Natural killer cell (primary cell): ENCODE measurements at regions not wholly inside any gene's neighbourhood (a gene's known extent, or its start where the extent isn't known, plus 50 kb on each side); places are given as distances from the start of the nearest gene placed in this dataset.

Experiments used
- ATAC-seq, 3 donors: fragments of 150-1000 bp in 2 of 3; fragments of 200-7000 bp in 1 of 3; cut with Tn5 transposase; 1 replicate in 1 of 3; 2 replicates in 2 of 3; pipeline ENCODE4 v1.10.0; 2021; ENCODE audit warnings: mild to moderate bottlenecking in 2 of 3, moderate library complexity in 2 of 3
- DNase-seq, 2 donors: peaks; one replicate each; pipeline versions ENCODE4 v3.0.0 to v3.0.0-alpha.2; 2013 to 2021; ENCODE audit warnings: mixed read lengths in 1 of 2
- H3K27ac ChIP-seq: one replicate; pipeline ENCODE4 v1.5.1; 2013; ENCODE audit warnings: mild to moderate bottlenecking, low read length
- H3K27me3 ChIP-seq: one replicate; pipeline ENCODE4 v1.6.1; 2013; ENCODE audit warnings: low read length; ENCODE audit not compliant: control insufficient read depth, insufficient read depth
- H3K36me3 ChIP-seq: one replicate; pipeline ENCODE4 v1.6.1; 2013; ENCODE audit warnings: low read length; ENCODE audit not compliant: control insufficient read depth, insufficient read depth
- H3K4me1 ChIP-seq: one replicate; pipeline ENCODE4 v1.6.1; 2013; ENCODE audit warnings: low read length; ENCODE audit not compliant: control insufficient read depth, insufficient read depth
- H3K4me3 ChIP-seq: one replicate; pipeline ENCODE4 v1.5.1; 2013; ENCODE audit warnings: low read length
- H3K9me3 ChIP-seq: one replicate; pipeline ENCODE4 v1.6.1; 2013; ENCODE audit warnings: low read length; ENCODE audit not compliant: control insufficient read depth, insufficient read depth
- H3K27ac Mint-ChIP-seq, 2 donors: one replicate each; pipeline ENCODE4 v1.8.0; 2022; ENCODE audit warnings: mild to moderate bottlenecking in 2 of 2, mixed read lengths in 2 of 2, moderate library complexity in 1 of 2
- H3K27me3 Mint-ChIP-seq, 2 donors: one replicate each; pipeline ENCODE4 v1.8.0; 2022; ENCODE audit warnings: low read depth in 2 of 2, mixed read lengths in 2 of 2
- H3K36me3 Mint-ChIP-seq: one replicate; pipeline ENCODE4 v1.8.0; 2022; ENCODE audit warnings: mixed read lengths
- H3K4me1 Mint-ChIP-seq, 2 donors: one replicate each; pipeline ENCODE4 v1.8.0; 2022; ENCODE audit warnings: mixed read lengths in 2 of 2
- H3K4me3 Mint-ChIP-seq: one replicate; pipeline ENCODE4 v1.8.0; 2022; ENCODE audit warnings: mild to moderate bottlenecking, moderate library complexity, mixed read lengths
- H3K9me3 Mint-ChIP-seq, 2 donors: one replicate each; pipeline ENCODE4 v1.8.0; 2022; ENCODE audit warnings: mixed read lengths in 2 of 2
- WGBS: methylation state at CpG from one replicate; pipeline ENCODE4 v1.1.7; 2013; ENCODE audit warnings: missing lambda C conversion rate; ENCODE audit not compliant: insufficient coverage; 5-methylcytosine and 5-hydroxymethylcytosine counted together
- intact Hi-C: fragments of 100-400 bp; cut with micrococcal nuclease; formaldehyde crosslinking; loops from one replicate; pipeline ENCODE4 v1.14.2; 2022
- TF ChIP-seq, protein P1 (sequence below): fragments of 200-600 bp; IDR thresholded peaks from one replicate; pipeline ENCODE4 v1.8.0; 2022; ENCODE audit warnings: antibody characterized with exemption

DNA sequence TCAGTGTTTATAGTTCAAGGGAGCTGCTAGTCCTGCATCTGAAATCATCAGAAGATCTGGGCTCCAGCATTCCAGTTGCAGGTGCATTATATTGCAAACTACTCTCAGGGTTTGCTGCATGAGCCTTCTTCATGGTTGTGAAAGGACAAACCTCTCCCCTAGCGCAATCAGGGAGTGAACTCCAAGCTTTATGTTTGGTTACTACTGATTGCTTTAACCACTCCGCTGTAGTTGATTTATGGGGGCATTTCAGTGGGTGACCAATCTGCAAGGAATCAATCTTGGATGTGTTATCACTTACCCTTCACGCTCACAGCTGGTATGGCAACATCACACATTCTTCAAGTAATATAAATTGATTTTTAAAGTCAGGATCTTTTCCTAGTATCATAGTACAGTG is 552.1 kb downstream of the SPOCK3 start:
- H3K4me1 ChIP-seq, result no peaks in the 10 kb centered on the region
- Mint-ChIP-seq H3K4me3 (no peak overlapping the region), H3K4me1 (no peaks in the 10 kb centered on the region), H3K27ac (no peak overlapping the region), H3K9me3 (peaks cover 17 to 26% of the 10 kb centered on the region in 2 donors), H3K36me3 (no peaks in the 10 kb centered on the region), H3K27me3 (no peaks in the 10 kb centered on the region)
- no peak overlapping the region for H3K4me3 ChIP-seq
- TF ChIP-seq, protein P1, sequence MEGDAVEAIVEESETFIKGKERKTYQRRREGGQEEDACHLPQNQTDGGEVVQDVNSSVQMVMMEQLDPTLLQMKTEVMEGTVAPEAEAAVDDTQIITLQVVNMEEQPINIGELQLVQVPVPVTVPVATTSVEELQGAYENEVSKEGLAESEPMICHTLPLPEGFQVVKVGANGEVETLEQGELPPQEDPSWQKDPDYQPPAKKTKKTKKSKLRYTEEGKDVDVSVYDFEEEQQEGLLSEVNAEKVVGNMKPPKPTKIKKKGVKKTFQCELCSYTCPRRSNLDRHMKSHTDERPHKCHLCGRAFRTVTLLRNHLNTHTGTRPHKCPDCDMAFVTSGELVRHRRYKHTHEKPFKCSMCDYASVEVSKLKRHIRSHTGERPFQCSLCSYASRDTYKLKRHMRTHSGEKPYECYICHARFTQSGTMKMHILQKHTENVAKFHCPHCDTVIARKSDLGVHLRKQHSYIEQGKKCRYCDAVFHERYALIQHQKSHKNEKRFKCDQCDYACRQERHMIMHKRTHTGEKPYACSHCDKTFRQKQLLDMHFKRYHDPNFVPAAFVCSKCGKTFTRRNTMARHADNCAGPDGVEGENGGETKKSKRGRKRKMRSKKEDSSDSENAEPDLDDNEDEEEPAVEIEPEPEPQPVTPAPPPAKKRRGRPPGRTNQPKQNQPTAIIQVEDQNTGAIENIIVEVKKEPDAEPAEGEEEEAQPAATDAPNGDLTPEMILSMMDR, result no peak
- intact Hi-C loops, result no loop called here
- H3K27me3 ChIP-seq, result no peaks in the 10 kb centered on the region
- H3K36me3 ChIP-seq, result no peaks in the 10 kb centered on the region
- H3K27ac ChIP-seq, result no peak overlapping the region
- H3K9me3 ChIP-seq, result peaks cover 9% of the 10 kb centered on the region
- no peak for DNase-seq
- no peak for ATAC-seq
- WGBS, result 72% methylated on average over 2 of the region's 3 CpGs
